ENCODE measurements at regions not wholly inside any gene's neighbourhood (a gene's known extent, or its start where the extent isn't known, plus 50 kb on each side); places are given as distances from the start of the nearest gene placed in this dataset.

GRCh38 chr5:164356790-164357189 lies 851.4 kb downstream of the MAT2B start:
- no peaks in the 10 kb centered on the region for H3K27me3 ChIP-seq (replicated peaks in 1 of 4; ENCODE audit: control extremely low read depth in 1 of 4, control insufficient read depth in 3 of 4, insufficient read depth in 4 of 4, low read length in 3 of 4)
- H3K27ac ChIP-seq (ENCODE audit: low read length in 2 of 2): no peak overlapping the region
- H4K20me1 ChIP-seq (ENCODE audit: control insufficient read depth, insufficient read depth, low read length, poor library complexity, severe bottlenecking): no peaks in the 10 kb centered on the region
- Mint-ChIP-seq H3K4me3 (no peak overlapping the region), H3K27me3 (no peaks in the 10 kb centered on the region), H3K9me3 (ENCODE audit: insufficient read depth) (no peaks in the 10 kb centered on the region), H3K27ac (no peak overlapping the region), H3K4me1 (no peaks in the 10 kb centered on the region)
- ATAC-seq (ENCODE audit: low read depth) (no peak), DNase-seq (no peak)
- no peak overlapping the region for H3K4me3 ChIP-seq (ENCODE audit: control extremely low read depth in 1 of 5, extremely low read depth in 1 of 5, insufficient read depth in 1 of 5, low read depth in 2 of 5, low read length in 4 of 5)
- POLR2A ChIA-PET: no interaction called here
- CTCF ChIA-PET: no interaction called here
- no peak overlapping the region for H2AFZ ChIP-seq (ENCODE audit: insufficient read depth, low read depth, low read length, poor library complexity, severe bottlenecking)
- H3K36me3 ChIP-seq (replicated peaks in 1 of 2; ENCODE audit: control extremely low read depth in 1 of 2, control insufficient read depth in 1 of 2, extremely low read depth in 1 of 2, insufficient read depth in 2 of 2, low read length in 1 of 2): no peaks in the 10 kb centered on the region
- H3K4me1 ChIP-seq (ENCODE audit: control insufficient read depth in 2 of 2, insufficient read depth in 2 of 2, low read length in 2 of 2): no peaks in the 10 kb centered on the region
- intact Hi-C loops (cut with micrococcal nuclease): no loop called here
- H3K9me3 ChIP-seq (ENCODE audit: control extremely low read depth in 1 of 3, control insufficient read depth in 2 of 3, insufficient read depth in 1 of 3, low read length in 2 of 3): no peaks in the 10 kb centered on the region
- WGBS (ENCODE audit: insufficient coverage): no CpG with 5 or more reads among the region's 4 CpGs
- no peak for TF ChIP-seq CTCF (IDR thresholded peaks at IDR 0.05)
- no peak for TF ChIP-seq EZH2 (IDR thresholded peaks at IDR 0.05; ENCODE audit: borderline replicate concordance, insufficient read depth, low read depth, low read length, poor library complexity, severe bottlenecking)
- H3K4me2 ChIP-seq (replicated peaks; ENCODE audit: low read depth, low read length, poor library complexity, severe bottlenecking): no peak overlapping the region
- no peak overlapping the region for H3K9ac ChIP-seq (ENCODE audit: low read length)
- H3K79me2 ChIP-seq (ENCODE audit: control insufficient read depth, insufficient read depth, low read length): no peaks in the 10 kb centered on the region

- Mint-ChIP-seq H3K27ac (no peak overlapping the region), H3K27me3 (no peaks in the 10 kb centered on the region), H3K9me3 (ENCODE audit: insufficient read depth) (no peaks in the 10 kb centered on the region), H3K4me1 (no peaks in the 10 kb centered on the region), H3K4me3 (no peak overlapping the region)
- ATAC-seq (ENCODE audit: low read depth) (no peak), DNase-seq (no peak)
- Histone ChIP-seq H3K4me2 (replicated peaks; ENCODE audit: low read depth, low read length, poor library complexity, severe bottlenecking) (no peak overlapping the region), H2AFZ (ENCODE audit: insufficient read depth, low read depth, low read length, poor library complexity, severe bottlenecking) (no peak overlapping the region), H3K27me3 (replicated peaks in 1 of 4; ENCODE audit: control extremely low read depth in 1 of 4, control insufficient read depth in 3 of 4, insufficient read depth in 4 of 4, low read length in 3 of 4) (no peaks in the 10 kb centered on the region), H3K79me2 (ENCODE audit: control insufficient read depth, insufficient read depth, low read length) (no peaks in the 10 kb centered on the region), H3K9ac (ENCODE audit: low read length) (no peak overlapping the region), H3K9me3 (ENCODE audit: control extremely low read depth in 1 of 3, control insufficient read depth in 2 of 3, insufficient read depth in 1 of 3, low read length in 2 of 3) (no peaks in the 10 kb centered on the region), H4K20me1 (ENCODE audit: control insufficient read depth, insufficient read depth, low read length, poor library complexity, severe bottlenecking) (no peaks in the 10 kb centered on the region), H3K36me3 (replicated peaks in 1 of 2; ENCODE audit: control extremely low read depth in 1 of 2, control insufficient read depth in 1 of 2, extremely low read depth in 1 of 2, insufficient read depth in 2 of 2, low read length in 1 of 2) (no peaks in the 10 kb centered on the region), H3K27ac (ENCODE audit: low read length in 2 of 2) (no peak overlapping the region), H3K4me3 (ENCODE audit: control extremely low read depth in 1 of 5, extremely low read depth in 1 of 5, insufficient read depth in 1 of 5, low read depth in 2 of 5, low read length in 4 of 5) (no peak overlapping the region), H3K4me1 (ENCODE audit: control insufficient read depth in 2 of 2, insufficient read depth in 2 of 2, low read length in 2 of 2) (no peaks in the 10 kb centered on the region)
- POLR2A ChIA-PET: no interaction called here
- TF ChIP-seq EZH2 (IDR thresholded peaks at IDR 0.05; ENCODE audit: borderline replicate concordance, insufficient read depth, low read depth, low read length, poor library complexity, severe bottlenecking) (no peak), CTCF (IDR thresholded peaks at IDR 0.05) (no peak)
- WGBS (ENCODE audit: insufficient coverage): no CpG with 5 or more reads among the region's 5 CpGs
- intact Hi-C loops (cut with micrococcal nuclease): no loop called here
- CTCF ChIA-PET: no interaction called here
Observed at GRCh38 chr5:164357395-164358033, 852.1 kb downstream of the MAT2B start.
